ENCODE measurements at regions not wholly inside any gene's neighbourhood (a gene's known extent, or its start where the extent isn't known, plus 50 kb on each side); places are given as distances from the start of the nearest gene placed in this dataset.

DNA sequence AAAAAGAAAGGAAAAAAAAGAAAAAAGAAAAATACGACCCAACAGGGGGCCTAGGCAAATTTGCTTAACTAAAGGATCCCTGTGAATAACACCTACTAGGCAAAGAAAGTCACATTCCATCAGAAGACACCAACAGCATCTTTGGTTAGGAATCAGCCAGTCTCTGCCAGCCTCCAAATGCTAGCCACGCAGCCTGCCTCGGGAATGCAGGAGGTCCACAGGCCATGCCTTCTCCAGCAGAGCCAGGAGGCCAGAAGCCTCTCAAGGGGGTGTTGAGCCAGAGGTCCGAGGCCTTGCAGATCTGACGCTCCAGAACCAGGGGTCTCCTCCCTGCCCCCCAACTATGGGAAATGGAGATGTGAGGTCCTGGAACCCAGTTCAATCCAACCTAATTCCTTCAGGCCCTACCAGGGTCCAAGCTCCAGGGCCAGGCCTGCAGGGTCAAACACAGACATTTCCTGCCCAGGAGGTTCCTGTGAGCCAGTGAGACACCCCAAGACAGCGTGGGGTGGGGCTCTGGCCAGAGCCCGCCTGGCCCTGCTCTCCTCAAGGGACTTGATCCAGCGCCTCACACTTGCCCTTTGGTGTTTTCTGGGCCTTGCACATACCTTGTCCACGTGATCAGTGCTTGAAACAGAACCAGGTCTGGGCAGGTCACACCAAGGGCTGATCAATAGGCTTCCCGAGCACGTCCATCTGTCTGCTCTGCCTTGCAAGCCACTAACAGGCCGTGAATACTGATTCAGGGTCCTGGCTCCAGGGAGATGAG, 289.6 kb upstream of the ID2 start:
- Mint-ChIP-seq H3K4me3 (no peak overlapping the region), H3K4me1 (peaks cover 16% of the 10 kb centered on the region), H3K27me3 (ENCODE audit: insufficient read depth) (no peaks in the 10 kb centered on the region), H3K27ac (peak overlapping the region; percentile 44), H3K36me3 (ENCODE audit: low read depth) (no peaks in the 10 kb centered on the region), H3K9me3 (no peaks in the 10 kb centered on the region)
- WGBS, 2 experiments (ENCODE audit: insufficient coverage in 1 of 2, insufficient read length in 1 of 2): 79 to 80% methylated on average over 7 to 12 of the region's 12 CpGs
- Histone ChIP-seq H3K27ac (ENCODE audit: low read depth, low read length) (no peak overlapping the region), H3K4me1 (ENCODE audit: control insufficient read depth, insufficient read depth, low read length) (no peaks in the 10 kb centered on the region), H3K36me3 (ENCODE audit: control insufficient read depth, insufficient read depth, low read length) (no peaks in the 10 kb centered on the region), H3K9me3 (ENCODE audit: control insufficient read depth, low read length) (no peaks in the 10 kb centered on the region), H3K4me3 (ENCODE audit: low read length) (no peak overlapping the region), H3K27me3 (ENCODE audit: control insufficient read depth, insufficient read depth, low read length, poor library complexity, severe bottlenecking) (no peaks in the 10 kb centered on the region), H3K9ac (ENCODE audit: extremely low read depth, low read length, poor library complexity, severe bottlenecking) (no peak overlapping the region)
- DNase-seq: peak; percentile 84
- TF ChIP-seq, protein P1, sequence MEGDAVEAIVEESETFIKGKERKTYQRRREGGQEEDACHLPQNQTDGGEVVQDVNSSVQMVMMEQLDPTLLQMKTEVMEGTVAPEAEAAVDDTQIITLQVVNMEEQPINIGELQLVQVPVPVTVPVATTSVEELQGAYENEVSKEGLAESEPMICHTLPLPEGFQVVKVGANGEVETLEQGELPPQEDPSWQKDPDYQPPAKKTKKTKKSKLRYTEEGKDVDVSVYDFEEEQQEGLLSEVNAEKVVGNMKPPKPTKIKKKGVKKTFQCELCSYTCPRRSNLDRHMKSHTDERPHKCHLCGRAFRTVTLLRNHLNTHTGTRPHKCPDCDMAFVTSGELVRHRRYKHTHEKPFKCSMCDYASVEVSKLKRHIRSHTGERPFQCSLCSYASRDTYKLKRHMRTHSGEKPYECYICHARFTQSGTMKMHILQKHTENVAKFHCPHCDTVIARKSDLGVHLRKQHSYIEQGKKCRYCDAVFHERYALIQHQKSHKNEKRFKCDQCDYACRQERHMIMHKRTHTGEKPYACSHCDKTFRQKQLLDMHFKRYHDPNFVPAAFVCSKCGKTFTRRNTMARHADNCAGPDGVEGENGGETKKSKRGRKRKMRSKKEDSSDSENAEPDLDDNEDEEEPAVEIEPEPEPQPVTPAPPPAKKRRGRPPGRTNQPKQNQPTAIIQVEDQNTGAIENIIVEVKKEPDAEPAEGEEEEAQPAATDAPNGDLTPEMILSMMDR (conservative IDR thresholded peaks at IDR 0.05): no peak

GRCh38 chr2:8393506-8393905, 288.4 kb upstream of the ID2 start:
- no peak for DNase-seq
- no peaks in the 10 kb centered on the region for H3K36me3 ChIP-seq (ENCODE audit: control insufficient read depth, insufficient read depth, low read length)
- Mint-ChIP-seq H3K4me1 (peaks cover 16% of the 10 kb centered on the region), H3K27me3 (ENCODE audit: insufficient read depth) (no peaks in the 10 kb centered on the region), H3K36me3 (ENCODE audit: low read depth) (no peaks in the 10 kb centered on the region), H3K27ac (no peak overlapping the region), H3K9me3 (no peaks in the 10 kb centered on the region), H3K4me3 (no peak overlapping the region)
- TF ChIP-seq, protein P1 (conservative IDR thresholded peaks at IDR 0.05): no peak
- H3K9ac ChIP-seq (ENCODE audit: extremely low read depth, low read length, poor library complexity, severe bottlenecking): no peak overlapping the region
- no peaks in the 10 kb centered on the region for H3K4me1 ChIP-seq (ENCODE audit: control insufficient read depth, insufficient read depth, low read length)
- H3K4me3 ChIP-seq (ENCODE audit: low read length): no peak overlapping the region
- no peak overlapping the region for H3K27ac ChIP-seq (ENCODE audit: low read depth, low read length)
- 90 to 93% methylated on average over 2 to 6 of the region's 6 CpGs for WGBS, 2 experiments (ENCODE audit: insufficient coverage in 1 of 2, insufficient read length in 1 of 2)
- H3K9me3 ChIP-seq (ENCODE audit: control insufficient read depth, low read length): no peaks in the 10 kb centered on the region
- H3K27me3 ChIP-seq (ENCODE audit: control insufficient read depth, insufficient read depth, low read length, poor library complexity, severe bottlenecking): no peaks in the 10 kb centered on the region

GRCh38 chr2:8394131-8394530, 287.7 kb upstream of the ID2 start:
- Histone ChIP-seq H3K4me1 (ENCODE audit: control insufficient read depth, insufficient read depth, low read length) (no peaks in the 10 kb centered on the region), H3K27ac (ENCODE audit: low read depth, low read length) (no peak overlapping the region), H3K9ac (ENCODE audit: extremely low read depth, low read length, poor library complexity, severe bottlenecking) (no peak overlapping the region), H3K27me3 (ENCODE audit: control insufficient read depth, insufficient read depth, low read length, poor library complexity, severe bottlenecking) (no peaks in the 10 kb centered on the region), H3K9me3 (ENCODE audit: control insufficient read depth, low read length) (no peaks in the 10 kb centered on the region), H3K36me3 (ENCODE audit: control insufficient read depth, insufficient read depth, low read length) (no peaks in the 10 kb centered on the region), H3K4me3 (ENCODE audit: low read length) (no peak overlapping the region)
- no peak for DNase-seq
- H3K4me1 Mint-ChIP-seq: peaks cover 16% of the 10 kb centered on the region
- TF ChIP-seq, protein P1 (conservative IDR thresholded peaks at IDR 0.05): no peak
- 95 to 100% methylated on average over 1 to 5 of the region's 5 CpGs for WGBS, 2 experiments (ENCODE audit: insufficient coverage in 1 of 2, insufficient read length in 1 of 2)
- H3K9me3 Mint-ChIP-seq: no peaks in the 10 kb centered on the region
- no peak overlapping the region for H3K4me3 Mint-ChIP-seq
- H3K27ac Mint-ChIP-seq: peak overlapping the region; percentile 35
- no peaks in the 10 kb centered on the region for H3K27me3 Mint-ChIP-seq (ENCODE audit: insufficient read depth)
- H3K36me3 Mint-ChIP-seq (ENCODE audit: low read depth): no peaks in the 10 kb centered on the region

Data from endodermal cell (in vitro differentiated cells).